Thymus (tissue), 11 donors: ENCODE measurements at regions not wholly inside any gene's neighbourhood (a gene's known extent, or its start where the extent isn't known, plus 50 kb on each side); places are given as distances from the start of the nearest gene placed in this dataset.

ENCODE experiments used
- DNase-seq, 9 donors: peaks; one replicate each; pipeline ENCODE4 v3.0.0-alpha.2; 2013; ENCODE audit warnings: low spot score in 9 of 9, low read depth in 6 of 9, missing footprints in 1 of 9
- H3K27ac ChIP-seq, 2 donors: one replicate each; pipeline ENCODE4 v1.5.1; 2013; ENCODE audit warnings: control low read depth in 1 of 2, low read depth in 1 of 2, low read length in 1 of 2, mild to moderate bottlenecking in 1 of 2, moderate library complexity in 1 of 2
- H3K27me3 ChIP-seq, 2 donors: one replicate each; pipeline ENCODE4 v1.5.1; 2013; ENCODE audit warnings: low read length in 1 of 2; ENCODE audit not compliant: control insufficient read depth in 2 of 2, insufficient read depth in 1 of 2
- H3K36me3 ChIP-seq, 2 donors: one replicate each; pipeline ENCODE4 v1.5.1; 2013; ENCODE audit warnings: low read length in 1 of 2, mild to moderate bottlenecking in 1 of 2, moderate library complexity in 1 of 2; ENCODE audit not compliant: control insufficient read depth in 2 of 2, insufficient read depth in 2 of 2
- H3K4me1 ChIP-seq, 2 donors: one replicate each; pipeline ENCODE4 v1.5.1; 2013; ENCODE audit warnings: low read length in 2 of 2; ENCODE audit not compliant: control insufficient read depth in 2 of 2, insufficient read depth in 2 of 2
- H3K4me3 ChIP-seq, 2 donors: one replicate each; pipeline ENCODE4 v1.5.1; 2013; ENCODE audit warnings: low read length in 2 of 2, control low read depth in 1 of 2, mild to moderate bottlenecking in 1 of 2
- H3K9me3 ChIP-seq, 2 donors: one replicate each; pipeline ENCODE4 v1.5.1; 2013; ENCODE audit warnings: low read length in 1 of 2, mild to moderate bottlenecking in 1 of 2; ENCODE audit not compliant: control insufficient read depth in 2 of 2, insufficient read depth in 1 of 2
- WGBS: extraction: QIAGEN DNeasy Blood & Tissue Kit; methylation state at CpG from one replicate; pipeline ENCODE4 v1.1.7; 2013; 5-methylcytosine and 5-hydroxymethylcytosine counted together
- donor health status: healthy.

GRCh38 chr21:45347712-45348499, 57.1 kb upstream of the COL18A1 start:
- WGBS = 91% methylated on average over 25 of the region's 25 CpGs
- no peak overlapping the region for H3K27ac ChIP-seq
- DNase-seq = no peak

GRCh38 chr21:45348591-45349327, 56.2 kb upstream of the COL18A1 start:
- Histone ChIP-seq H3K4me1 (no peaks in the 10 kb centered on the region), H3K36me3 (no peaks in the 10 kb centered on the region), H3K9me3 (peaks cover 0 to 8% of the 10 kb centered on the region in 2 donors), H3K27ac (no peak overlapping the region), H3K4me3 (no peak overlapping the region), H3K27me3 (peaks cover 0 to 19% of the 10 kb centered on the region in 2 donors)
- no peak for DNase-seq
- WGBS = 93% methylated on average over 18 of the region's 18 CpGs

More at GRCh38 chr21:45347712-45348499, 57.1 kb upstream of the COL18A1 start:
- peaks cover 0 to 16% of the 10 kb centered on the region in 2 donors for H3K27me3 ChIP-seq
- no peaks in the 10 kb centered on the region for H3K36me3 ChIP-seq
- H3K4me3 ChIP-seq = no peak overlapping the region
- peaks cover 0 to 8% of the 10 kb centered on the region in 2 donors for H3K9me3 ChIP-seq
- H3K4me1 ChIP-seq = no peaks in the 10 kb centered on the region

GRCh38 chr21:45350206-45350854, 54.6 kb upstream of the COL18A1 start:
- WGBS = 96% methylated on average over 8 of the region's 8 CpGs

GRCh38 chr21:45351061-45351460, 53.9 kb upstream of the COL18A1 start:
- DNase-seq = no peak
- Histone ChIP-seq H3K4me3 (no peak overlapping the region), H3K9me3 (peaks cover 0 to 5% of the 10 kb centered on the region in 2 donors), H3K27ac (no peak overlapping the region), H3K4me1 (no peaks in the 10 kb centered on the region), H3K36me3 (no peaks in the 10 kb centered on the region), H3K27me3 (peaks cover 0 to 34% of the 10 kb centered on the region in 2 donors)
- WGBS = 95% methylated on average over 22 of the region's 22 CpGs

More at GRCh38 chr21:45350206-45350854, 54.6 kb upstream of the COL18A1 start:
- DNase-seq = no peak
- H3K4me1 ChIP-seq = no peaks in the 10 kb centered on the region
- no peaks in the 10 kb centered on the region for H3K36me3 ChIP-seq
- peaks cover 0 to 29% of the 10 kb centered on the region in 2 donors for H3K27me3 ChIP-seq
- peaks cover 0 to 5% of the 10 kb centered on the region in 2 donors for H3K9me3 ChIP-seq
- no peak overlapping the region for H3K4me3 ChIP-seq
- no peak overlapping the region for H3K27ac ChIP-seq

GRCh38 chr21:45351526-45352275, 53.3 kb upstream of the COL18A1 start:
- no peak overlapping the region for H3K4me3 ChIP-seq
- H3K27ac ChIP-seq = no peak overlapping the region
- no peaks in the 10 kb centered on the region for H3K36me3 ChIP-seq
- H3K27me3 ChIP-seq = peaks cover 0 to 40% of the 10 kb centered on the region in 2 donors
- no peaks in the 10 kb centered on the region for H3K4me1 ChIP-seq
- peaks cover 0 to 5% of the 10 kb centered on the region in 2 donors for H3K9me3 ChIP-seq
- WGBS = 81% methylated on average over 12 of the region's 12 CpGs
- no peak for DNase-seq

- Histone ChIP-seq H3K27ac (no peak overlapping the region), H3K4me1 (peaks cover 0 to 1% of the 10 kb centered on the region in 2 donors), H3K4me3 (no peak overlapping the region), H3K9me3 (no peaks in the 10 kb centered on the region), H3K36me3 (no peaks in the 10 kb centered on the region), H3K27me3 (peaks cover 0 to 38% of the 10 kb centered on the region in 2 donors)
- no peak for DNase-seq
- 96% methylated on average over 26 of the region's 26 CpGs for WGBS
These were observed 52.3 kb upstream of the COL18A1 start for GRCh38 chr21:45352621-45353139.

- no peak overlapping the region for H3K4me3 ChIP-seq
These were observed 51.8 kb upstream of the COL18A1 start for GRCh38 chr21:45353200-45353599.

GRCh38 chr21:45354970-45355369, 50.0 kb upstream of the COL18A1 start:
- Histone ChIP-seq H3K9me3 (no peaks in the 10 kb centered on the region), H3K4me3 (no peak overlapping the region), H3K36me3 (no peaks in the 10 kb centered on the region), H3K4me1 (peaks cover 0 to 2% of the 10 kb centered on the region in 2 donors), H3K27ac (no peak overlapping the region), H3K27me3 (peaks cover 0 to 38% of the 10 kb centered on the region in 2 donors)
- DNase-seq = no peak
- 56% methylated on average over 5 of the region's 5 CpGs for WGBS

More at GRCh38 chr21:45353200-45353599, 51.8 kb upstream of the COL18A1 start:
- peaks cover 0 to 2% of the 10 kb centered on the region in 2 donors for H3K4me1 ChIP-seq
- no peak overlapping the region for H3K27ac ChIP-seq
- no peak for DNase-seq
- no peaks in the 10 kb centered on the region for H3K36me3 ChIP-seq
- peaks cover 0 to 38% of the 10 kb centered on the region in 2 donors for H3K27me3 ChIP-seq
- 88% methylated on average over 3 of the region's 3 CpGs for WGBS
- H3K9me3 ChIP-seq = no peaks in the 10 kb centered on the region
